Prostate gland (tissue), 2 donors: ENCODE measurements at regions not wholly inside any gene's neighbourhood (a gene's known extent, or its start where the extent isn't known, plus 50 kb on each side); places are given as distances from the start of the nearest gene placed in this dataset.
"Not testable (repeated sequence)": the region's sequence is repeated elsewhere in the genome, so short reads cannot be mapped to it uniquely, and the experiment has no call there.

Experiments used
- DNase-seq: peaks from one replicate; pipeline ENCODE4 v3.0.0-alpha.2; 2019; ENCODE audit warnings: low spot score
- H3K27ac ChIP-seq, 2 donors: fragments of 200-600 bp; sonication (generic); 2 replicates each; pipeline ENCODE4 v1.5.1; 2017 to 2019
- H3K27me3 ChIP-seq: fragments of 200-600 bp; sonication (generic); replicated peaks from 2 replicates; pipeline ENCODE4 v1.5.1; 2019; ENCODE audit not compliant: insufficient read depth
- H3K36me3 ChIP-seq, 2 donors: fragments of 200-600 bp; sonication (generic); 1 replicate in 1 of 2; 2 replicates in 1 of 2; pipeline versions ENCODE4 v1.5.1 to v1.8.1; 2017 to 2019
- H3K4me1 ChIP-seq: fragments of 200-600 bp; sonication (generic); replicated peaks from 2 replicates; pipeline ENCODE4 v1.5.1; 2019
- H3K4me3 ChIP-seq, 2 donors: fragments of 200-600 bp; sonication (generic); 2 replicates each; pipeline ENCODE4 v1.5.1; 2017 to 2019
- H3K9me3 ChIP-seq: fragments of 200-600 bp; sonication (generic); 2 replicates; pipeline ENCODE4 v1.5.1; 2017
- POLR2A ChIP-seq: fragments of 450-650 bp; IDR thresholded peaks from one replicate; pipeline ENCODE4 v1.6.1; 2016; ENCODE audit warnings: antibody characterized with exemption, mild to moderate bottlenecking
- POLR2AphosphoS5 ChIP-seq: sonication (generic); formaldehyde crosslinking; IDR thresholded peaks from one replicate; pipeline ENCODE4 v1.6.1; 2017; ENCODE audit warnings: antibody characterized with exemption
- WGBS: methylation state at CpG from one replicate; pipeline ENCODE4 v1.1.5; 2018; 5-methylcytosine and 5-hydroxymethylcytosine counted together
- intact Hi-C: fragments of 100-400 bp; cut with DNase I; formaldehyde crosslinking; loops from one replicate; pipeline ENCODE4 v1.14.2; 2022
- TF ChIP-seq, protein P1 (sequence below), 4 experiments: fragments of 200-600 bp in 2 of 4; fragments of 450-650 bp in 2 of 4; sonication (generic) in 2 of 4; IDR thresholded peaks; 1 replicate in 3 of 4; 2 replicates in 1 of 4; pipeline ENCODE4 v1.5.1; 2016 to 2019; ENCODE audit warnings: antibody characterized with exemption in 4 of 4, mild to moderate bottlenecking in 2 of 4, moderate library complexity in 2 of 4

DNA sequence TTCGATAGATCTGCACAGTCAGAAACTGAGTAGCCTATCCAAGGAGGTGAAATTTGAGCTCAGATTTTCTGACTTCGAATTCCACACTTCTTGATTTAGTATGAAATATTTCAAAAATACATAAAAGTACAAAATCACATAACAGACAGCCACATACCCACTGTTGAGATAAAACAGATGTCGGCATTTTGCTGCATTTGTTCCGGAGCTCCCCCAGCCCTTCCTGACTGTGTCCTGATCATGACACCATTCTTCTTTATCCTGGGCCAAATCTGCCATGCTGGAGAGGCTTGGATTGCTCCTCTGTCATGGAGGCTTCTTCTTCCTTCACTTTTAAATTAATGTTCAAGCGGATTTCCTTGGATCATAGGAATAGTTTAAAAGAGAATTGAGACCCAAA lies 124.2 kb upstream of the RBPJ start:
- H3K36me3 ChIP-seq = no peaks in the 10 kb centered on the region
- no peaks in the 10 kb centered on the region for H3K4me1 ChIP-seq
- TF ChIP-seq, protein P1, sequence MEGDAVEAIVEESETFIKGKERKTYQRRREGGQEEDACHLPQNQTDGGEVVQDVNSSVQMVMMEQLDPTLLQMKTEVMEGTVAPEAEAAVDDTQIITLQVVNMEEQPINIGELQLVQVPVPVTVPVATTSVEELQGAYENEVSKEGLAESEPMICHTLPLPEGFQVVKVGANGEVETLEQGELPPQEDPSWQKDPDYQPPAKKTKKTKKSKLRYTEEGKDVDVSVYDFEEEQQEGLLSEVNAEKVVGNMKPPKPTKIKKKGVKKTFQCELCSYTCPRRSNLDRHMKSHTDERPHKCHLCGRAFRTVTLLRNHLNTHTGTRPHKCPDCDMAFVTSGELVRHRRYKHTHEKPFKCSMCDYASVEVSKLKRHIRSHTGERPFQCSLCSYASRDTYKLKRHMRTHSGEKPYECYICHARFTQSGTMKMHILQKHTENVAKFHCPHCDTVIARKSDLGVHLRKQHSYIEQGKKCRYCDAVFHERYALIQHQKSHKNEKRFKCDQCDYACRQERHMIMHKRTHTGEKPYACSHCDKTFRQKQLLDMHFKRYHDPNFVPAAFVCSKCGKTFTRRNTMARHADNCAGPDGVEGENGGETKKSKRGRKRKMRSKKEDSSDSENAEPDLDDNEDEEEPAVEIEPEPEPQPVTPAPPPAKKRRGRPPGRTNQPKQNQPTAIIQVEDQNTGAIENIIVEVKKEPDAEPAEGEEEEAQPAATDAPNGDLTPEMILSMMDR (IDR thresholded peaks at IDR 0.05) = no peak
- TF ChIP-seq POLR2AphosphoS5 (no peak), POLR2A (no peak)
- H3K27ac ChIP-seq = no peak overlapping the region
- WGBS = 77% methylated on average over 5 of the region's 5 CpGs
- intact Hi-C loops = no loop called here
- H3K9me3 ChIP-seq = no peaks in the 10 kb centered on the region
- no peaks in the 10 kb centered on the region for H3K27me3 ChIP-seq
- no peak overlapping the region for H3K4me3 ChIP-seq
- DNase-seq = no peak

DNA sequence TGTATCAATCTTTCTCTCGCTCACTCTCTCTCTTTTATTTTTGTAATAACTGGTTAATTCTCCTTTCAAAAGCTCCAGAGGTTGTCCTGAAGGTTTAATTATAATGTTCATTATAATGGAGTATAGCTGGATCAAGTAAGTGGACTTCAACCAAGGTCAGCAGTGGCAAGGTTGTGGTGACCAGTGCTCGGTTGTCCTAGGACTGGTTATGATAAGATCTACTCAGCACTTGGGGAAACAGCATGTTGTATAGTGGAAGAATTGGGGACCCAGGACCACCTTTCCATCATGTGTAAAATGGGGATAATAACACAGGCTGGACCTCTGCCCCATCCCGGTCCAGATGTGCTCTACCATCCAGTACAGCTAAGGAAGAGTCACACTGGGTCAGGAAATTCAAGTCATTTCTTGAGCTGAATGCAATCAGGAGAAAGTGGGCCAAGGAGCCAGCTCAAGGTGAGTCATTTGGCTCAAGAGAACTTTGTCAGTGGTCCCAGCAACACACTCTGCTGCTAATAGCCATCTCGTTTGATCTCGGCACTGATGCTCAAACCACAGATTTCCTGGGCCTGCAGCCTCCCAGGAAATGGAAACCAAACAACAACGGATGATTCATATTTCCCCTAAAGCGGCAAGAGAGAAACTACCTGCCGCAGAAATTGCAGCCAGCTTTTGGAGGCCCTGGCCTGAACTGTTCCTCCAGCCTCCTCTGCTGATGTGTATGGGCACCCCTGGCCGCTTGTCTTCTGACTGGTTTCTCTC lies 123.6 kb upstream of the RBPJ start:
- Histone ChIP-seq H3K4me1 (no peaks in the 10 kb centered on the region), H3K36me3 (no peaks in the 10 kb centered on the region), H3K27ac (no peak overlapping the region), H3K27me3 (no peaks in the 10 kb centered on the region), H3K4me3 (no peak overlapping the region), H3K9me3 (no peaks in the 10 kb centered on the region)
- intact Hi-C loops = no loop called here
- TF ChIP-seq, protein P1 (IDR thresholded peaks at IDR 0.05) = no peak
- TF ChIP-seq POLR2A = no peak
- no peak for DNase-seq
- WGBS = 72% methylated on average over 9 of the region's 9 CpGs

DNA sequence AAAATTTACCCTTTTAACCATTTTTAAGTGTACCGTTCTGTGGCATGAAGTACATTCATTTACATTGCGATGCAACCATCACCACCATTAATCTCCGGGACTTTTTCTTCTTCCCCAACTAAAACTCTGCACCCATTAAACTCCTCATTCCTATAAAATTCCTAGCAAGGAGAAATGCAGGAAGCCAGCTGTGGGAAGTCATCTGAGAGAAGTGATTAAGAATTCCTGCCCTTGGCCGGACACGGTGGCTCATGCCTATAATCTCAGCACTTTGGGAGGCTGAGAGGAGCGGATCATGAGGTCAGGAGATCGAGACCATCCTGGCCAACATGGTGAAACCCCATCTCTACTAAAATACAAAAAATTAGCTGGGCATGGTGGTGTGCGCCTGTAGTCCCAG lies 121.9 kb upstream of the RBPJ start:
- H3K36me3 ChIP-seq, H3K4me1 ChIP-seq, DNase-seq, H3K9me3 ChIP-seq, intact Hi-C loops, H3K4me3 ChIP-seq, H3K27me3 ChIP-seq, H3K27ac ChIP-seq: not testable (repeated sequence)
- WGBS = 73% methylated on average over 8 of the region's 8 CpGs

DNA sequence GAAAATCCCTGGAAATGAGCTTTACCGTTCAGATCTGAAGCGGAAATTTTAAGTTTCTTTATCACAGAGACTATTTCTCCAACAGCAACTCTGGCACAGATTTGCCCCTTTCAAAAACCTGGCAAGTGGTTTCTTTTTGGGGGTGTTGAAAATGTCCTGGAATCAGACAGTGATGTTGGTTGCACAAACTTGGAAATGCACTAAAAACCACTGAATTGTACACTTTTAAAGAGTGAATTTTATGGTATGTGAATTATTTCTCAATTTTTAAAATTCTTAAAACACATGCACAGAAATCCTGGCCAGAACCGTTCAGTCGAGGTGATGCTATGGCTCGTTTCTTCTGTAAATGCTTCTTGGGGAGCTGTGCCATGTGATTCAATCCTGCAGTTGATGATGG lies 121.2 kb upstream of the RBPJ start:
- Histone ChIP-seq H3K9me3 (no peaks in the 10 kb centered on the region), H3K36me3 (no peaks in the 10 kb centered on the region), H3K27me3 (no peaks in the 10 kb centered on the region), H3K27ac (no peak overlapping the region), H3K4me1 (no peaks in the 10 kb centered on the region), H3K4me3 (no peak overlapping the region)
- 75% methylated on average over 5 of the region's 5 CpGs for WGBS
- intact Hi-C loops = no loop called here
- no peak for TF ChIP-seq POLR2A
- no peak for DNase-seq

DNA sequence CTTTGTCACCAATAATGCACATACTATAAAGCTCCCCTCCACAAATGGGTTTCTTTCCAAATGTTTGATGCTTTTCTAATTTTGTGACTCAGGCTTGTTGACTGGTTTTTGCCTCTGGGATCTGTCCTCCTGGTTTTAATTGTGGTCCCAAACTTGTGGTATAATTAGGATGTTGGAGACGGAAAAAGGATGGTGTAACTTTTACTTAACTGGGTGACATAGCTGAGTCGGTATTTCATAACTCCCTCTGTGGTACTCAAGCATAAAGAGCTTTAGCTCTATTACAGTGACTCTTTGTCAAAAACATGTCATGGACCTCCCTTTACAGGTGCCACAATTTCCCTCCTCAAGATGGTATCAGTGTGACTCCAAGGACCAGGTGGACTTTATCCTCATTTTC lies 119.7 kb upstream of the RBPJ start:
- H3K36me3 ChIP-seq = no peaks in the 10 kb centered on the region
- H3K4me1 ChIP-seq = no peaks in the 10 kb centered on the region
- DNase-seq = no peak
- H3K27me3 ChIP-seq = no peaks in the 10 kb centered on the region
- H3K4me3 ChIP-seq = no peak overlapping the region
- no peak overlapping the region for H3K27ac ChIP-seq
- H3K9me3 ChIP-seq = no peaks in the 10 kb centered on the region
- no peak for TF ChIP-seq POLR2A
- intact Hi-C loops = no loop called here
- 83% methylated on average over 2 of the region's 2 CpGs for WGBS

DNA sequence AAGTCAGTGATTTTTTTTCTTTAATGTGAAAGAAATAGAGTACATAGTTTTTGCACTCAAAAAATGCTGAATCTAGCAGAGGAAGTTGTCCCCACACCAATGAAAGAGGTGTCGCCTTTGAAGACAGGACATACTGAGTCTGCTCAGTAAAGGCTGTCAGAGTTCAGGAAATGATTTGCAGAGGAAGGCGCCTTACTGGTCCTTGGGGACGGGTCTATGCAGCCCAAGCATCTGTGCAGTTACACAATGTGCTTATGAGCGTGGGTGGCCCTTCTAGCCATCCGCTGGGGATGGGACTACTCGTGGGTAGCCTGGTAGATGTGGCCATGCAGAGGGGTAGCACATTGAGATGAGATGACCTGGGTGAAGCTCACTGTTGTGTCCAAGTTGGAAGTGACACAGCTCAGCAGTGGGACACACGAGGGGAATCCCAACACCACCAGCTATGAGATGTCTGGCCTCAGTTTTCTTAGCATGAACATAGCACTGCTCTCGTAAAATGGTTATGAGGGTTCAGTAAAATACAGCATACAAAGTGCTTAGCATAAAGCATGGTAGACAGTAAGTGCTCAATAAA lies 116.5 kb upstream of the RBPJ start:
- WGBS = 75% methylated on average over 8 of the region's 8 CpGs

More for the DNA sequence above, 116.5 kb upstream of the RBPJ start:
- Histone ChIP-seq H3K27me3 (no peaks in the 10 kb centered on the region), H3K4me1 (no peaks in the 10 kb centered on the region), H3K36me3 (no peaks in the 10 kb centered on the region), H3K4me3 (no peak overlapping the region), H3K9me3 (no peaks in the 10 kb centered on the region), H3K27ac (no peak overlapping the region)
- intact Hi-C loops = no loop called here
- no peak for TF ChIP-seq POLR2AphosphoS5
- TF ChIP-seq POLR2A = no peak
- TF ChIP-seq, protein P1 (IDR thresholded peaks at IDR 0.05) = no peak
- no peak for DNase-seq
